EH (cell line): ENCODE measurements at regions not wholly inside any gene's neighbourhood (a gene's known extent, or its start where the extent isn't known, plus 50 kb on each side); places are given as distances from the start of the nearest gene placed in this dataset.

Source experiments
- DNase-seq: peaks from one replicate; pipeline ENCODE4 v3.0.0-alpha.2; 2015; ENCODE audit warnings: low read depth

- no peak for DNase-seq
These were observed 758.0 kb upstream of the USP15 start for GRCh38 chr12:61502179-61502578.

GRCh38 chr12:61504396-61505080, 755.7 kb upstream of the USP15 start:
- no peak for DNase-seq

- no peak for DNase-seq
These were observed 746.7 kb upstream of the USP15 start for GRCh38 chr12:61513499-61513898.

GRCh38 chr12:61514016-61514415, 746.2 kb upstream of the USP15 start:
- DNase-seq, result no peak

GRCh38 chr12:61521258-61521657, 738.9 kb upstream of the USP15 start:
- no peak for DNase-seq

DNA sequence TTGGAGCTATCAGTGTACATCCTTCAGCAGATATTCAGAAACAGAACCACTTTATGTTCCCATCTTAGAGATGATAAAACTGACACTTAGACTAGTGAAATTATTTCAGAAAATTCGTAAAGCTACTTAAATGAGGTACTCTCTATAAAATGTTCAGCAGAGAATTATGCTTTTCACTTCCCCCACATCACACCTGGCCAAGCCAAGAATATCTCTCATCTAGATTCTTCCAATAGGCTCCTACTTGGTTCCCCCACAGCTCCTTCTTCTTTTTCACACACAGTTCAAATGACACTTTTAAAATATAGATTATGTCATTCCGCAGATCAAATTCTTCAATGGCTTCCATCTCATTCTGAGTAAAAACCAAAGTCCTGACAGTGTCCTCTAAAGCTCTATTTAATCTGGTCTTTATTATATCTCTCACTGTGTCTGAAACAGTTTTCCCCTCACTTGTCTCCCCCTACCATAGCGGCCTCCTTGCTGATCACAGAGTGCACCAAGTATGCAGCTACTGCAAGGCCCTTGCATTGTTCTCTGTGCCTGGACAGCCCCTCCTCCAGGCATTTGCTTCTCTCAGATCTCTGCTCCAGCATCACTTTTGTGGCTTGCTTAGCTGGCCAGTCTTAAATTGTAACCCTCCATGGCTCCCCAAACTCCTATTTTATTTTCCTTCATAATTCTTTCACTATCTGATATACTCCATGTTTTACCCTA, 736.8 kb upstream of the USP15 start:
- DNase-seq, result no peak

GRCh38 chr12:61524851-61525250, 735.4 kb upstream of the USP15 start:
- no peak for DNase-seq

GRCh38 chr12:61525331-61525730, 734.9 kb upstream of the USP15 start:
- DNase-seq, result no peak

GRCh38 chr12:61530456-61530855, 729.7 kb upstream of the USP15 start:
- DNase-seq, result no peak

- no peak for DNase-seq
These were observed 729.0 kb upstream of the USP15 start for GRCh38 chr12:61531195-61531594.

DNA sequence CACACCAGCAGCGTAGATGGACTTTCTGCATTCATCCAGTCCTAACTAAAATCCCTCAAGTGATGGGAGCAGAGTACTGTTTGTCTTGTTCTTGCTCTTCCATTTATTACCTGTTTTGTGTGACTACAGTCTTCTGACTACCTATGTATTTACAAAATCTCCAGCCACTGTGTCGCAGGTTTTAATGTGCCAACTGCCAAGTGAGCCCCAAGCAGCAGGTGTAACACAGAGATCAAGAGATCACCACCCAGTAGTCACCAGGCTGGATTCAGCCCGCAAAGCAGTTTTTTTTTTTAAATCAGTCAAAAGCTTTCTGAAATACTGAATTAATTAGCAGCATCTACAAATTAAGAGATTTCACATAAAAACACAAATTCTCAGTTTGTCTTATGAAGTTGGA, 724.1 kb upstream of the USP15 start:
- no peak for DNase-seq

- no peak for DNase-seq
These were observed 723.7 kb upstream of the USP15 start for GRCh38 chr12:61536525-61536924.

- no peak for DNase-seq
These were observed 721.3 kb upstream of the USP15 start for GRCh38 chr12:61538951-61539350.

- DNase-seq, result no peak
These were observed 717.7 kb upstream of the USP15 start for GRCh38 chr12:61542551-61542950.

DNA sequence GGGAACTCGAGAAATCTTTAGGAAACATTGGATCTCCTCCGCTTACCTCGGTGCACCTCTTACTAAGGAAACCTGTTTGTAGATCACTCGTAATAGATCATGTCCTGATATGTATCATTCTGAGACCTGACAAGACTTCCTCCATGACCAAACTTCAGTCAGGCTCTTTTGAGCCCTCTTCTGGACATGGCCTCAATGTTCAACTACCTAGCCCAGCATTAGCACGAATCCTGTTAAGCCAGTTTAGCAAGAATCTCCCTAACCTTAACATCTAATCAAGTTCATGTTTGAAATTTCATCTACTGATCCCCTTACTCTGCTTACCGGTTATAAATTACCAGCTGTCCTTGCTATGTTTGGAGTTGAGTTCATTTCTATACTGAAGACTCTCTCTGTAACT, 713.9 kb upstream of the USP15 start:
- DNase-seq, result no peak

GRCh38 chr12:61553091-61553490, 707.1 kb upstream of the USP15 start:
- DNase-seq, result no peak

DNA sequence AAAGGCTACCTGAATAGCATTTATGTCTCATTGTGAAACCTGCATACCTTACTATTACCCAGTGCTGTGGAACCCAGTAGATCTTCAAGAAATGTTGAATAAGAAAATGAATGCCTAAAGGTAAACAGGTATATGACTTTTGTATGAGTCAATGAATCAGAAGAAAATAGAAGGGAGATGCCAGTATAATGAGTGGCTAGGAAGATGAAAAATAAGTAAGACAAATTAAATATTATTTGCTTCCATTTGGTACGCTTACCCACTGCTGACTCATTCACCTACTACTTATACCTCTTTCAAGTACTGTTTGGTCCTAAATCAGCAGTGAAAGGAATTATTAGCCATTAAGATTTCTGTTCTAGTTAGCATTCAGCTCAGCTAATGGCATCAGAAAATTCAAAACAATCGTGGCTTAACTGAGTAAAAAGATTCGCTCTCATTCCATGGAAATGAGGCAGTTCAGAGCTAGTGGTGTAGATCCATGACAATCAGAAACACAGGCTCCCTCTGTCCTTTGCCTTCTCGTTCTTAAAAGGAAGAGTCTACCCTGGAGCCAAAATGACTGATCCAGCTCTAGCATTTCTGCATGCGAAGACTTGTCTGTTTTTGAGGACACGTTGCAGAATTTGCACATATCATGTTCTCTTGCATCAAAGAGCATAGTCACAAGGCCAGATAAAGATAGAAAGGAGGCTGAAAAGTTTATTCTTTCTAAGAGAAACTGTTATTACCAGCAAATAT, 705.8 kb upstream of the USP15 start:
- no peak for DNase-seq

GRCh38 chr12:61563665-61564450, 696.3 kb upstream of the USP15 start:
- DNase-seq, result no peak

GRCh38 chr12:61564466-61564865, 695.7 kb upstream of the USP15 start:
- no peak for DNase-seq

DNA sequence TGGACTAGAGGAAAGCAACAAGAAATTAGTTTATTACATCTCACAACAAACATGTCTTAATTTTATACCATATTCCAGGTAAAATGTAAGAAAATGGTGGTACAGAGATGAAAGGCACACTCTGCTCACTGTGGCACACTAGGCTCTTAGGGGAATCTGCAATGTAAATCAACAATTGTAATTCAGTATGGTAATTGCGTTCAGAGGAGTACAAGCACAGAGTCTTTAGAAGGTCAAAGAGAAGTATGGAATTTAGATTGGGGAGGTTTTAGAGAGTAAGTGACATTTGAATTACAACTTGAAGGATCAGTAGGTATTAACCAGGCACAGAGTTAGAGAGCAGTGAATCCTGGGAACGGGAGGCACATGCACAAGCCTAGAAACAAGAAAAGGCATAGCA, 694.0 kb upstream of the USP15 start:
- DNase-seq, result no peak

- no peak for DNase-seq
These were observed 685.9 kb upstream of the USP15 start for GRCh38 chr12:61574339-61574738.

DNA sequence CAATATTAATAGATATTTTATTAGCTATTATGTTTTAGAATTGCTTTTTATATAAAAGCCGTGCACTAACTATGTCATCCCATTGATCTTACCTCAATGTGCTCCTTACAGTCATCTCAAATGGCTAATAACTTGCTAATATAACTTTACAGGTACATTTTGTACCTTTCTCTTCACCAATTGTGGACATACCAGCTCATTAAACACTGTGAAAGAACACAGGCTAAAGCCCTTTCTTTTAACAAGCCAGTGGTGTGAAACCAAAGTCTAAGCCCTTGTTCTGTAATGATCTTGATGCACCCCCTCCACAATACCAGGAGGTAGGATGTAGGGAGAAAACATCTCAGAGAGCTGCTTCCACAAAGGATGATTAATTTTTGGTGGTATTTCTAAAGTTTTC, 675.3 kb upstream of the USP15 start:
- DNase-seq, result no peak
